Sigmoid colon (tissue), 4 donors: ENCODE measurements at regions not wholly inside any gene's neighbourhood (a gene's known extent, or its start where the extent isn't known, plus 50 kb on each side); places are given as distances from the start of the nearest gene placed in this dataset.

ENCODE experiments used
- EP300 ChIP-seq, 4 donors: sonication (generic); formaldehyde crosslinking; IDR thresholded peaks; one replicate each; pipeline ENCODE4 v1.6.1; 2017; ENCODE audit warnings: antibody characterized with exemption in 4 of 4
- POLR2A ChIP-seq, 2 donors: fragments of 450-650 bp; IDR thresholded peaks; one replicate each; pipeline ENCODE4 v1.6.1; 2016; ENCODE audit warnings: antibody characterized with exemption in 2 of 2, mild to moderate bottlenecking in 2 of 2, moderate library complexity in 2 of 2

DNA sequence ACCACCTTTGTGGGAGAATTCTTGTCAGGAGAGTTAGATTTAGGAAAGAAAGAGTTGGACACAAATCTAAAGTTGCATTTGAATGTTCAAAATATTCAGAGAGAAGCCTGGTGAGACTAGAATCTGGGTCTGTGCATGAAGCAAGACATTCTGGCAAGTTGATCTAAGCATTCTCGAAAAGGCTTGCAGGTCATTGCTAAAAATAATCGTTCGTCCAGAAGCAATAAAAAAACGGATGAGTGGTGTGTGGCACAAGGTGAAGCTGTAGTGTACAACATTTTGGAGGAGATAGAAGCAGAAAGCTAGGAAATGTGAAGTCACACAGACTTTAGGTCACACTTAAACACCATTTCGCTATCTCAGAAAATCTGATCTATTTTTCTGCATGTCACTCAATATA, 114.9 kb upstream of the IFNGR1 start:
- TF ChIP-seq POLR2A (IDR thresholded peaks at IDR 0.05) (no peak), EP300 (IDR thresholded peaks at IDR 0.05) (no peak)
